CMK (cell line): ENCODE measurements at regions not wholly inside any gene's neighbourhood (a gene's known extent, or its start where the extent isn't known, plus 50 kb on each side); places are given as distances from the start of the nearest gene placed in this dataset.
"Not testable (repeated sequence)": the region's sequence is repeated elsewhere in the genome, so short reads cannot be mapped to it uniquely, and the experiment has no call there.

Experiments used
- DNase-seq: peaks from one replicate; pipeline ENCODE4 v3.0.0-alpha.2; 2010; ENCODE audit warnings: low read depth

DNA sequence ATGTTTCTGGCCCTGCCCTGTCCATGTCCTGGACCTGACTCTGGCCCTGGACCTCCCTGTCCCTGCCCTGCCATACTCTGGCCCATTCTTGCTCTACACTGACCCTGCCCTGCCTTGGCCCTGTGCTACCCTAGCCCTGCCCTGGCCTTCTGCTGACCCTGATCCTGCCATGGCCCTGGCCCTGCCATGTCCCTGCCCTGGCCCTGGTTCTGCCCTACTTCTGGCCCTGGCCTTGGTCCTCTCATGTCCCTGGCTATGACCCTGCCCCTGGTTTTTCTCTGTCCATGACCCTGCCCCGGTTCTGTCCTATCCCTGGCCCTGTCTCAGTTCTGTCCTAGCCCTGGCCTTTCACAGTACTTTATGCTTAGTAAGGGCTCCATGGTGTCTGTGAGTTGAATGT, 234.5 kb downstream of the GOLGA6L6 start:
- DNase-seq = not testable (repeated sequence)

DNA sequence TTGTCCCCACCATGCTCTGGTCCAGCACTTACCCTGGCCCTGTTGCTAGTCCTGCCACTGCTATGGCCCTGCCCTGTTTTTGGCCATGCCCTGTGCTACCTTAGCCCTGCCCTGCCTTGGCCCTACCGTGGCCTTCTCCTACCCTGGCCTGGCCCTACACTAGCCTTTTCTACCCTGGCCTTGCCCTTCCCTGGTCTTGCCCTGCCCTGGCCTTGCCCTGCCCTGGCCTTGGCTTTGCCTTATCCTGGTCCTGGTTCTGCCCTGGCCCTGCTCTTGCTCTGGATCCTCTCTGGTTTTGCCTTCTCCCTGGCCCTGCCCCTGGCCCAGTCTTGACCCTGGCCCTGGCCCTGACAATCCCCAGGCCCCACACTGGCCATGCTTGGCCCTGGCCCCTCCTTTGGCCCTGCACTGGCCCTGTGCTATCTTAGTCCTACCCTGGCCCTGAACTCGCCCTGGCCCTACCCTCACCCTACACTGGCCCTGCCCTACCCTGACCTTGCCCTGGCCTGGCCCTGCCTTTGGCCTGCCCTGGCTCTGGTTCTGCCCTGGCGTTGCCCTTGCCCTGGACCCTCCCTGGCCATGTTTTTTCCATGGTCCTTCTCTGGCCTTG, 235.0 kb downstream of the GOLGA6L6 start:
- not testable (repeated sequence) for DNase-seq

DNA sequence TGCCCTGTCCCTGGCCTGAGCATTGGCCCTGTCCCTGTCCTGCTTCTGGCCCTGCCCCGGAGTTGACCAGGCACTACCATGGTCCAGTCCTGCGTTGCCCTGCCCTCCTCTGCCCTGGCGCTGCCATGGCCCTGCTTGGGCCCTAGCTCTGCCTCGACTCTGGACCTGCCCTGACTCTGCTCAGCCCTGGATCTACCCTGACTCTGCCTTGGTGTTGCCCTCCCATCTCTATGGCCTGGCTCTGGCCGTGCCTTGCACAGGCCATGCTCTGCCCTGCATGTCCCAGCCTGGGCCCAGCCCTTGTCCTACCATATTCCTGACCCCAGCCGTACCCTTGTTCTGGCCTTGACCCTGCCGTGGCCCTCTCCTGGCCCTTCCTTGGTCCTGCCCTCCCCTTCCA, 235.7 kb downstream of the GOLGA6L6 start:
- not testable (repeated sequence) for DNase-seq

DNA sequence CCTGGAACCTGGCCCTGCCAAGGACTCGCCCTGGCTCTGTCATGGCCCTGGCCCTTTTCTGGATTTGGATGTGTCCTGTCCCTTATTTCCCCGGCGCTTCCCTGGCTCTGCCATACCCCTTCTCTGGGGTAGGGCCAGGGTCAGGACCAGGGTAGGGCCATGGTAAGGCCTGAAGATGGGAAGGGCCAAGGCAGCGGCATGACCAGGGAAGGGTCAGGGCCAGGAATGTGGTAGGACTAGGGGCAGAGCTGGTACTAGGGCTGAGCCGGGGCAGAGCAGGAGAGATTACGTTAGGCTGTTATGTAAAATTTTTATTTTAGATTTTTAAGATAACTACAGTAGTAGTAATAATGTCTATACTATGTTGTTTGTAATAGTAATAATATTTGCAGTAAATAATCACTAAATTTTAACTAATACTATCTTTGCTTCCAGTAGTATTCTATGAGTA, 236.6 kb downstream of the GOLGA6L6 start:
- DNase-seq = not testable (repeated sequence)

DNA sequence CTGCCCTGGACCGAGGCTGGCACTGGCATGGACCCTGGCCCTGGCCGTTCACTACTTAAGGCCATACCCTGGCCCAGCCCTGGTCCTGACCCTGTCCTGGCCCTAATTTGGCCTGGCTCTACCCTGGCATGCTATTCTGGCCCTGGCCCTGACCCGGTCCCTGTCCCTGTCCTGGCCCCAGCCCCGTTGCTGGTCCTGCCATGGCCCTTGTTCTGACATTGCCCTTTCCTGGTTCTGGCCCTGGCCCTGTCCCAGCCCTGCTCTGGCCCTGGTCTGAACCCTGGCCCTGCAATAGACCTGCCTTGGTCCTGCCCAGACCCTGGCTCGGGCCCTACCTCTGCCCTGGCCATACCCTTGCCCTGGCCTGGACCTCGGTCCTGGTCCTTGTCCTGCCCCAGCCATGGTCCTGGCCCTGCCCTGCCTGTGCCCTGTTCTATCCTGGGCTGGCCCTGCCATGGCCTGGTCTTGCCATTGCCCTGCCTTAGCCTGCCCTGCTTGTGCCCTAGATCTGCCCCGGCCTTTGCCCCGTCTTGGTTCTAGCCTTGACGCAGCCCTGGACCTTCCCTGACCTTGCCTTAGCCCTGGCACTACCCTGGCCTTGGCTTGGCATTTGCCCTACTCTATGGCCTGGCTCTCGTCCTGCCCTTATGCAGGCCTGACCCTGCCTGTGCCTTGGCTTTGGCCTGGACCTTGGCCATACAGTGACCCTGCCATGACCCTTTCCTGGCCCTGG, 237.2 kb downstream of the GOLGA6L6 start:
- DNase-seq = not testable (repeated sequence)

DNA sequence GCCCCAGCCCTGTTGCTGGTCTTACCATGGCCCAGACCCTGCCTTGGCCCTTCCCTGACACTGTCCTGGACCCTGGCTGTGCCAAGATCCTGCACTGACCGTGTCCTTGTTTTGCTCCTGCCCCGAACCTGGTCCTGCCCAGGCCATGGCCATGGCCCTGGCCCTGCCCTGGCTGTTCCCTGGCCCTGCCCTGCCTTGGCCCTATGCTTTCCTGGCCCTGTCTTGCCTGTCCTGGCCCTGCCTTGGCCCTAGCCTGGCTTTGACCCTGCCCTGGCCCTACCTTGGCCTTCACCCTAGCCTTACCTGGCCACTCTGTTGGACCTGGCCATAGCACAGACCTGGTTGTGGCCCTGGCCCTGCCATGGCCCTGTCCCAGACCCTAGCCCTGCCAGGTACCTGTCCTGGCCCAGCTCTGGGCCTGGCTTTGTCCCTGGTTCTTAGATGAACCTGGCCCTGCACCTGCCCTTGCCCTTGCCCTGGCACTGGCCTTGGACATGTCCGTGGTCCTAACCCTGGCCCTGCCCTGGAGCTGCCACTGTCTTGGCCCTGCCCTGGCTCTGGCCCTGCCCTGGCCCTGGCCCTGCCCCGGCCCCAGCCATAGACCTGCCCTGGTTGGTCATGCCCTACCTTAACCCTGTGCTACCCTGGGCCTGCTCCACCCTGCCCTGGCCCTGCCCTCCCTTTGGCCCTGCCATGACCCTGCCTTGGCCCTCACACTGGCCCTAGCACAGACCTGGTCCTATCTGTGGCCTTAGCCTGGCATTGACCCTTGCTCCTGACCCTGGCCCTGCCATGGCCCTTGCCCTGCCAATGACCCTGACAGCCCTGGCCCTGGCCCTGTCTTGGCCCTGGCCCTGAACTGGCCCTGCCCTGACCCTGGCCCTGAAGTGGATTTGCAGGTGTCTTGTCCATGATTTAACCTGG, 238.1 kb downstream of the GOLGA6L6 start:
- not testable (repeated sequence) for DNase-seq

DNA sequence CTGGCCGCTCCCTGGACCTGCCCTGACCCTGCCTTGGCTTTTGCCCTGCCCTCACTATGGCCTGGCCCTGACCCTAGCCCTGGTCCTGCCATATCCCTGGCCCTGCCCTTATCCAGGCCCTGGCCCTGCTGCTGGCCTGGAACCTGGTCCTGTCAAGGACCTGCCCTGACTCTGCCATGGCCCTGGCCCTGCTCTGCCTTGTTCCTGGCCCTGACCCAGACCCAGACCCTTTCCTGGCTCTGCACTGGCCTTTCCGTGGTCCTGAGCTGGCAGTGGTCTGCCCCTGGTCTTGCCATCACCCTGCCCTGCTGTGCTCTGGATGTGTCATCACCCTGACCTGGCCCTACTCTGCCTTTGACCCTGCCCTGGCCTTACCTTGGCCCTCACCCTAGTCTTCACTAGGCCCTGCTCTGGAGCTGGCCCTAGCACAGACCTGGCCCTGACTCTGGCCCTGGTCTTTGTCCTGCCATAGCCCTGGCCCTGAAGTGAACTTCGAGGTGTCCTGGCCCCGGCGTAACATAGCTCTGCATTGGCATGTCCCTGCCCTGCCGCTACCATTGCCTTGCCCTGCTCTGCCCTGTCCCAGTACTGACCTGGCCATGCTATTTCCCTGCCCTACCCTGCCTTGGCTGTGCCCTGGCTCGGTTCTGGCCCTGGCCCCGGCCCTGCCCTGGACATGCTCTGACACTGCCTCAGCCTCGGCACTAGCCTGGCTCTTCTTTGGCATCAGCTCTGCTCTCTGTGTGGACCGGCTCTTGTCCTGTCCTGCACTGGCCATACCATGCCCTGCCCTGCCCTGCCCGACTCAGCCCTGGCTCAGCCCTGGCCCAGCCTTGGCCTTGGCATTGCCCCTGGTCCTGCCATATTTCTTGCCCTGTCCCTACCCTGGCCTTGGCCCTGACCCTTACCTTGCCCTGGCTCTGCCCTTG, 239.2 kb downstream of the GOLGA6L6 start:
- DNase-seq = not testable (repeated sequence)

DNA sequence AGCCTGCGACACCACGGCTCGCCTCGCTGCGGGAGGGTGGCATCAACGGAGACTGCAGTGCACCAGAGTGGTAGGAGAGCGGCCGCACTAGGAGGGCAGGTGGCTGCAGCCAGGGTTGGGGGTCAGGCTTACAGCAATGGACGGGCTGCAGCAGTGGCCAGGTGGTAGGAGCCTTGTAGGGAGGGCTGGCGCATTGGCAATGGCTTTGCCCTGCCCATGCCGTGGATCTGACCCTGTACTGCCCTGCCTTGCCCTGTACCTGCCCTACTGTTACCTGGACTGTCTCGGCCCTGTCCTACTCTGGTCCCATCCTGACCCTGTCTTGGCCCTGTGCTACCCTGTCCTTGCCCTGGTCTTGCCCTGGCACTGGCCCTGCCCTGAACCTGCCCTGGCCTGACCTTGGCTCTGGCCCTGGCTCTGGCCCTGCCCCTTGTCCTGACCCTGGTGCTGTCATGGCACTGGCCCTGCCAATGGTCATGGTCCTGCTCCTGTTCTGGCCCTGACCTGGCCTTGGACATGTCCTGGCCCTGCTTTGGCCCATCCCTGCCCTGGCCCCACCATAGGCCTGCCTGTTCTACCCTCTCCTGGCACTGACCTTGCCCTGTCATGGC, 240.0 kb downstream of the GOLGA6L6 start:
- DNase-seq = not testable (repeated sequence)

DNA sequence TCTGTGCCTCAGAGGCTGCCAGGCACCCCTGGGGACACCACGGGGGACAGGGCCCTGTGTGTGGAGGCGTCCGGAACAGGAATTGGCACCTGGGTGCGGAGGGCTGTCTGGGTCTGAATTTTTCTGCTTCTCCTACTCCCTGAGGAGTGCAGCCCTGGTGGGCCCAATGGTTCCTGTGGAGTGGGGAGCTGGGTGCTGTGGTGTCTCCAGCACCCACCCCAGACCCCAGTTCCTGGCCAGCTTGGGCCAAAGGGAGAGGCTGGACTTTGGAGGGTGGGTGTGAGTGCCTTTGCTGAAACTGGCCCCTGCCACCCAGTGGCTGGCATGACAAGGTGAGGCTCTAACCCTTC, 240.6 kb downstream of the GOLGA6L6 start:
- DNase-seq = not testable (repeated sequence)

DNA sequence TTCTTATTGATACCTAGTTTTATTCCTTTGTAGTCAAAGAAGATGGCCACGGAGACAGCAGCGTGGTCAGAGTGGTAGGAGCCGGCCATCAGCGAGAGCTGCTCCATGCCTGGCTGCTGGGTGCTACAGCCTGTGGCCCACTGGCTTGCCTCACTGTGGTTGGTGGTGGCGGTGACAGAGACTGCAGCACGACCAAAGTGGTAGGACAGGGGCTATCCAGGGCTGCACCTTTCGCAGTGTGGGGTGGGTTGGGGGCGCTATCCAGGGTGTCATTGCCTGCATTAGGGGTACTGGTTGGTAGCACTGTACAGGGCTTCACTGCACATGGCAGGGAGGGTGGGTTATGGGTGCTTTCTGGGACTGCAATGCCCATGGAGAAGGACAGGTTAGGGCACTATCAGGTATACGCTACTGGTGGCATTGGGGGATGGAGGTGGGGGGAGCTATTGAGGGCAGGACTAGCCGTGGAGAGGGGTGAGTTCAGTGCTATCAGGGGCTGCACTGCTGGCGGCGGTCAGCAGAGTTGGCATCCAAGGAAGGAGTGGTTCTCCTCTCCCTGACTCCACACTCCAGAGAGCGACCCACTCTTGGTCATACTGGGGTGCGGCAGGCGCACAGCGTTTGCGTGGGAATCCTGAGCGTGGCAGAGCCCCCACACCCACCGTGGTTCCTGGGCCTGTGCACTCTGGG, 241.1 kb downstream of the GOLGA6L6 start:
- not testable (repeated sequence) for DNase-seq

DNA sequence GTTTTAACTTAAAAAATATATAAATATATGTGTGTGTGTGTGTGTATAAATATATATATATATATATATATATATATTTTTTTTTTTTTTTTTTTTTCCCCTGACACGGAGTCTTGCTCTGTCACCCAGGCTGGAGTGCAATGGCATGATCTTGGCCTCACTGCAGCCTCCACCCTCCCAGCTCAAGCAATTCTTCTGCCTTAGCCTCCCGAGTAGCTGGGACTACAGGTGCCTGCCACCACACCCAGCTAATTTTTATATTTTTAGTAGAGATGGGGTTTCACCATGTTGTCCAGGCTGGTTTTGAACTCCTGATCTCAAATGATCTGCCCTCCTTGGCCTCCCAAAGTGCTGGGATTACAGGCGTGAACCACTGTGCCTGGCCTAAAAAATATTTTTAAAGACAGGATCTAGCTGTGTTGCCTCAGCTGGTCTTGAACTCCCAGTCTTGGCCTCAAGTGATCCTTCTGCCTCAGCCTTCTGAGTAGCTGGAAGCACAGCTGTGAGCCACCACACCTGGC, 243.9 kb downstream of the GOLGA6L6 start:
- not testable (repeated sequence) for DNase-seq

DNA sequence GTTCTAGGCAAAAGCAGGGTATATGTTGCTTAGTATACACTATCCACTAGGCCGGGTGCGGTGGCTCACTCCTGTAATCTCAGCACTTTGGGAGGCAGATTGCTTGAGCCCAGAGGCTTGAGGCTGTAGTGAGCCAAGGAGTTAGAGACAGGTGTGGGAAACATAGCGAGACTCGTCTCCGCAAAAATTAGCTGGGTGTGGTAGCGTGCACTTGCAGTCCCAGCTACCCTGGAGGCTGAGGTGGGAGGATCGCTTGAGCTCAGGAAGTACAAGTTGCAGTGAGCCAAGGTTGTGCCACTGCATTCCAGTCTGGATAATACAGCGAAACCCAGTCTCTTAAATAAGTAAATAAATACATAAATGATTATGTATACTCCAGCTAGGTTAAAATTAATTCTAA, 245.3 kb downstream of the GOLGA6L6 start:
- not testable (repeated sequence) for DNase-seq

DNA sequence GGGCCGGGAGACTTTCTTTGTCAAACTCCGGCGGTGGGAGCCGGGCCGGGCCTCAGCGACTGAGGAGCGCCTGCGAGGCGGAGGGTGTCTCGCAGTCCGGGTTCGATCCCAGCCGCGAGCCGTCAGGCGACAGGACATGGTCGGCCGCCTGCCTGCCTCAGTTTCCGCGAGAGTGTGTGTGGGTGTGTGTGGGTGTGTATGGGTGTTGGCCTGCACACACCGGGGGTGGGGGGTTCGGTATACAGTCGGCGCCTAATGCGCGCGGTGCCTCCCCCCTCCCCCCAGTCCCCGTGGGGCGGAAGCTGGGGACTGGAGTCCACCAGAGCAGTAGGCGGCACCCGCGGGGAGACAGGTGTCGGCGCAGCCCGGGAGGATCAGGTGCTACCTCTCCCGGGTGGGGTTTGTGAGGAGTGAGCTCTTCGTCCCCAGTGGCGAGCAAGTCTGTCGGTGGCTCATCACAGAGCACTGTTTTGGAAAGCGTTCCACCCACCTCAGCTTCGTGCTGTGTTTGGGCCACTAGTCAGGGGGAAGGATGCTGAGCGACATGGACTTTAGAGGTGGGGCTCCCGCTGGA, 246.3 kb downstream of the GOLGA6L6 start:
- no peak for DNase-seq

DNA sequence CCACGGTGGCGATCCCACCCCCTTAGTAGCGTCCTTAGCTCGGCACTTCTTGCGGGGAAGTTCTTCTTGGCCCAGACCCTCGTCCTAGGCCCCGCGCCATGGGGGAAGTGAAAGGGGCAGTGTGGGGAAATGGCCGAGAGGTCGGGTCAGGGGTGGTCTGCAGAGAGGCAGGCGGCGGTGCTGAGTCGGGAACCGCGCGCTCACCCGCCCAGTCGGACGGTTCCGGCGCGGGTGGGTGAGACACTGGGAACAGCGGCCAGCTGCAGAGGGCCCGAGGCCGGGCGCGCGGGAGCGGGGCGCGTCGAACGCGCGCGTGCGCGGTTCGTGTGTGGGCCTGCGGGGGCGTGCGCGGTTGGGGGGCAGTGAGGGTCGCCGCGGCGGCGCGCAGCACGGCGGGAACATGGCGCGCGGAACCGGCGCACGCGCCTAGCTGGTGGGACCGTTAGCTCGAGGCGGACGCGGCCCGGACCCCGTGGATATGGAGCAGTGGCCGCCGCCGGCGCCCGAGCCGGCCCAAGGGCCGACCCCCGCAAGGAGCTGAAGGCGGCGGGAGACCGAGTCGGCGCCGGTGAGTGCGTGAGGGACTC, 246.9 kb downstream of the GOLGA6L6 start:
- no peak for DNase-seq

DNA sequence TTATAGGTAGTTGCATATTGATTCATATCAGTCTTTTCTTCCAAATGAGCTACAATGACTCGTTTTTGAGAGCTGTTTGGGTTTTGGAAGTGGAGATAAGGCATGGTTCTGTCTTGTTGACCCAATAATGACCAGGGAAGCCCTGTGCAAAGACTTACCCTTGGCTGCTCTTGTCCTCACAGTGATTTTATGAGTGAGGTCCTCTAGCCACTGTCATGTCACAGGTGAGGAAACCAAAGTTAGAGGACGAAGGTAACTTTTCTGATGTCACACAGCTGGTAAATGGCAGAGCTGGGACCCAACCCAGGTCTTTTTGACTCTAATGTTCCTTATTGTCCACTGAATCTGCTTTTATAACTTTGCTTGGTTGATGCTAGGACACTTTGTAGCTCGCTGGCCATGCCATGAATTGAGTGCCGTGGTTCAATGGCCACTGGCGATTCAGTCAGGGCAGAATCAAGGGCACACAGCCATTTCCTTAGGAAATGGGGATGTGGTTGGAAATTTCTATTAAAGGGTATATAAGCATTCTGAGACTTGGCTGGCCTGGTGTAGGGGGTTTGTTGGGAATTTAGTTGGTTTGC, 249.1 kb downstream of the GOLGA6L6 start:
- not testable (repeated sequence) for DNase-seq

DNA sequence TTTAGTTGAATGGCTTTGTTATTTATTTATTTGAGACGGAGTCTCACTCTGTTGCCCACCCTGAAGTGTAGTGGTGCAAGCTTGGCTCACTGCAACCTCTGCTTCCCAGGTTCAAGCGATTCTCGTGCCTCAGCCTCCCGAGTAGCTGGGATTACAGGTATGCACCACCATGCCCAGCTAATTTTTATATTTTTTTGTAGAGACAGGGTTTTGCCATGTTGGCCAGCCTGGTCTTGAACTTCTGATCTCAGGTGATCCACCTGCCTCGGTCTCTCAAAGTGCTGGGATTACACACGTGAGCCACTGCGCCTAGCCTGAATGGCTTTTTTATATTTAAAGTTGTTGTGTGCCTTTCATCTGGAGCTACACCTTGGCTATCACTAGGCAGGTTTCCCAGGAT, 250.0 kb downstream of the GOLGA6L6 start:
- DNase-seq = not testable (repeated sequence)

DNA sequence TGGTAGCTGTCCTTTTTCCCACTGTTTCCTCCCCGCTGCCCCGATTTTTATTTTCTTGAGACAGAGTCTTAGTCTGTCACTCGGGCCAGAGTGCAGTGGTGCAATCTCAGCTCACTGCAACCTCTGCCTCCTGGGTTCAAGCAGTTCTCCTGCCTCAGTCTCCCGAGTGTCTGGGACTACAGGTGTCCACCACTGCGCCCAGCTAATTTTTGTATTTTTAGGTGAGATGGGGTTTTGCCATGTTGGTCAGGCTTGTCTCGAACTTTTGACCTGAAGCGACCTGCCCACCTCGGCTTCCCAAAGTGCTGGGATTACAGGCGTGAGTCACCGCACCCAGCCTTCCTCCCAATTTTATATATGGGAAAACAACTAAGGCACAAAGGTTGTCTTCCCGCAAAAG, 251.0 kb downstream of the GOLGA6L6 start:
- DNase-seq = not testable (repeated sequence)

DNA sequence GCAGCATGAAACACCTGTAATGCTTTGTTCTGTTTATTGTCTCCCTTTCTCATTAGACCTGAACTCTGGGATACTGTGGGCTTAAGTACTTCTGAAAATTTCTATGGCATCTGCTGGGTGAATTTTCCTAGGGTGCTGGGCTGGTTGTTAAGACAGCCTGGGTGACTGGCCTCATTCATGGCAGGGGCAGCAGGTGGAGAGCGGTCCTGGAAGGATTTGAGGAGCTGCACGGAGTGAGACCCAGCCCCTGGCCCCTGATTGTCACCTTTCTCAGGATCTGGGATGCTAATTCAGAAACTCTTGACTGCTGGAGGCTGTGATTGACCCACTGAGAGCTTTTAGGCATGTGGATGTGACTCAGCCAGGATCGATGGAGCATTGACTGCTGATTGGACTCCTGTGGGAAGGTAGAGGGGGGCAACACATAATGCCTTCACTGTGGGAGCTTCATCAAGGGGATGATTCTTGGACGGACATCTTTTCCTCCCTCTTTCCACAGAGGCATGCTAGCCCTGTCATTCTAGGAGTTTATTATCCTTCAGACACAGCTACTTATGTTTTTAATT, 252.0 kb downstream of the GOLGA6L6 start:
- not testable (repeated sequence) for DNase-seq
